ENCODE measurements at regions not wholly inside any gene's neighbourhood (a gene's known extent, or its start where the extent isn't known, plus 50 kb on each side); places are given as distances from the start of the nearest gene placed in this dataset.

GRCh38 chr3:25349095-25349494 is 79.0 kb upstream of the RARB start:
- TF ChIP-seq POLR2AphosphoS5 (IDR thresholded peaks at IDR 0.05; ENCODE audit: low read depth, low read length) (no peak), CTCF (IDR thresholded peaks at IDR 0.05) (no peak), SIN3A (IDR thresholded peaks at IDR 0.05; ENCODE audit: borderline replicate concordance, insufficient read depth, low read depth, low read length) (no peak), TCF7L2 (IDR thresholded peaks at IDR 0.05; ENCODE audit: low read depth, low read length) (no peak)
- TF ChIP-seq, protein P1, sequence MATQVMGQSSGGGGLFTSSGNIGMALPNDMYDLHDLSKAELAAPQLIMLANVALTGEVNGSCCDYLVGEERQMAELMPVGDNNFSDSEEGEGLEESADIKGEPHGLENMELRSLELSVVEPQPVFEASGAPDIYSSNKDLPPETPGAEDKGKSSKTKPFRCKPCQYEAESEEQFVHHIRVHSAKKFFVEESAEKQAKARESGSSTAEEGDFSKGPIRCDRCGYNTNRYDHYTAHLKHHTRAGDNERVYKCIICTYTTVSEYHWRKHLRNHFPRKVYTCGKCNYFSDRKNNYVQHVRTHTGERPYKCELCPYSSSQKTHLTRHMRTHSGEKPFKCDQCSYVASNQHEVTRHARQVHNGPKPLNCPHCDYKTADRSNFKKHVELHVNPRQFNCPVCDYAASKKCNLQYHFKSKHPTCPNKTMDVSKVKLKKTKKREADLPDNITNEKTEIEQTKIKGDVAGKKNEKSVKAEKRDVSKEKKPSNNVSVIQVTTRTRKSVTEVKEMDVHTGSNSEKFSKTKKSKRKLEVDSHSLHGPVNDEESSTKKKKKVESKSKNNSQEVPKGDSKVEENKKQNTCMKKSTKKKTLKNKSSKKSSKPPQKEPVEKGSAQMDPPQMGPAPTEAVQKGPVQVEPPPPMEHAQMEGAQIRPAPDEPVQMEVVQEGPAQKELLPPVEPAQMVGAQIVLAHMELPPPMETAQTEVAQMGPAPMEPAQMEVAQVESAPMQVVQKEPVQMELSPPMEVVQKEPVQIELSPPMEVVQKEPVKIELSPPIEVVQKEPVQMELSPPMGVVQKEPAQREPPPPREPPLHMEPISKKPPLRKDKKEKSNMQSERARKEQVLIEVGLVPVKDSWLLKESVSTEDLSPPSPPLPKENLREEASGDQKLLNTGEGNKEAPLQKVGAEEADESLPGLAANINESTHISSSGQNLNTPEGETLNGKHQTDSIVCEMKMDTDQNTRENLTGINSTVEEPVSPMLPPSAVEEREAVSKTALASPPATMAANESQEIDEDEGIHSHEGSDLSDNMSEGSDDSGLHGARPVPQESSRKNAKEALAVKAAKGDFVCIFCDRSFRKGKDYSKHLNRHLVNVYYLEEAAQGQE (IDR thresholded peaks at IDR 0.05; ENCODE audit: insufficient read depth in 1 of 2, low read depth in 2 of 2, low read length in 1 of 2), result no peak
